Epithelial cell of proximal tubule (primary cell): ENCODE measurements at regions not wholly inside any gene's neighbourhood (a gene's known extent, or its start where the extent isn't known, plus 50 kb on each side); places are given as distances from the start of the nearest gene placed in this dataset.

Source experiments
- DNase-seq: peaks from one replicate; pipeline ENCODE4 v3.0.0-alpha.2; 2011; ENCODE audit warnings: low read depth
- H3K4me3 ChIP-seq: 2 replicates; pipeline ENCODE4 v1.5.1; 2011; ENCODE audit warnings: low read depth, mild to moderate bottlenecking, low read length
- TF ChIP-seq, protein P1 (sequence below): conservative IDR thresholded peaks from 2 replicates; pipeline ENCODE4 v1.5.1; 2012; ENCODE audit warnings: low read depth, mild to moderate bottlenecking, low read length

DNA sequence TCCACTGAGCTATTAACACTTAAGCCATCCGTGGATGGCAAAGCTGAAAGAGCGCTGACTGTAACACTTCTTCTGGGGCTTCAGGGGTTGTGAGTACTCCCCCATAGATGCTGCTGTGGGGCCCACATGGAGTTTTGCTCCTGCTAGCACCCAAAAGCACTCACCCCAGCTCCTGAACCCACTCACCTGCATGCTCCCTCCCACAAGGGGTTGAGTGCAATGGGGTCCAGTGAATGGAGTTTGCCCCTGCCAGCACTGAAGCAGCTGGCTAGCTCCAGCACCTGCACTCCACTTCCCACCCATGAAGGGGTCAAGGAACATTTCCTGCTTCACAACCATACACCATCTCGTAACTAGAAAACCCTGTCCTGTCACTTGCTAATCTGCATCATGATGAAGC is 78.9 kb downstream of the IL21 start:
- H3K4me3 ChIP-seq, result no peak overlapping the region
- TF ChIP-seq, protein P1, sequence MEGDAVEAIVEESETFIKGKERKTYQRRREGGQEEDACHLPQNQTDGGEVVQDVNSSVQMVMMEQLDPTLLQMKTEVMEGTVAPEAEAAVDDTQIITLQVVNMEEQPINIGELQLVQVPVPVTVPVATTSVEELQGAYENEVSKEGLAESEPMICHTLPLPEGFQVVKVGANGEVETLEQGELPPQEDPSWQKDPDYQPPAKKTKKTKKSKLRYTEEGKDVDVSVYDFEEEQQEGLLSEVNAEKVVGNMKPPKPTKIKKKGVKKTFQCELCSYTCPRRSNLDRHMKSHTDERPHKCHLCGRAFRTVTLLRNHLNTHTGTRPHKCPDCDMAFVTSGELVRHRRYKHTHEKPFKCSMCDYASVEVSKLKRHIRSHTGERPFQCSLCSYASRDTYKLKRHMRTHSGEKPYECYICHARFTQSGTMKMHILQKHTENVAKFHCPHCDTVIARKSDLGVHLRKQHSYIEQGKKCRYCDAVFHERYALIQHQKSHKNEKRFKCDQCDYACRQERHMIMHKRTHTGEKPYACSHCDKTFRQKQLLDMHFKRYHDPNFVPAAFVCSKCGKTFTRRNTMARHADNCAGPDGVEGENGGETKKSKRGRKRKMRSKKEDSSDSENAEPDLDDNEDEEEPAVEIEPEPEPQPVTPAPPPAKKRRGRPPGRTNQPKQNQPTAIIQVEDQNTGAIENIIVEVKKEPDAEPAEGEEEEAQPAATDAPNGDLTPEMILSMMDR, result no peak
- DNase-seq, result no peak

DNA sequence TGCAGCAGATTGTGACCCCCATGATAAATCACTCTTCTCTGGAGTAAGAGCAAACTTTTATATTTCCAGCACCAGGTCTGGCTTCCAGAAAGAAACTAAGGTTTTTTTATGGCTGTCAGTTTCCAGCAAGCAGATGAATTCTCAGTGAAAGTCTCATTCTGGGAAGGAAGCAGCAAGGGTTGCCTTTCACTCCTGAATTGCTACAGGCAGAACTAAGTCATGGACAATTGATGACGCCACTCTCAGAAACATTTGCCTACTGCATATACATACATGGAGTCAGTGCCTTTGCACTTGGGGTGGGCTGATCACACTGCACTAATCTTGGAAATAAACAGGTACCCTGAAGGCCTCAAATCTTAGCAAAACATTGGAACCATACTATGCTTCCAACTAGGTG is 80.0 kb downstream of the IL21 start:
- H3K4me3 ChIP-seq, result no peak overlapping the region
- DNase-seq, result no peak
- TF ChIP-seq, protein P1, result no peak

DNA sequence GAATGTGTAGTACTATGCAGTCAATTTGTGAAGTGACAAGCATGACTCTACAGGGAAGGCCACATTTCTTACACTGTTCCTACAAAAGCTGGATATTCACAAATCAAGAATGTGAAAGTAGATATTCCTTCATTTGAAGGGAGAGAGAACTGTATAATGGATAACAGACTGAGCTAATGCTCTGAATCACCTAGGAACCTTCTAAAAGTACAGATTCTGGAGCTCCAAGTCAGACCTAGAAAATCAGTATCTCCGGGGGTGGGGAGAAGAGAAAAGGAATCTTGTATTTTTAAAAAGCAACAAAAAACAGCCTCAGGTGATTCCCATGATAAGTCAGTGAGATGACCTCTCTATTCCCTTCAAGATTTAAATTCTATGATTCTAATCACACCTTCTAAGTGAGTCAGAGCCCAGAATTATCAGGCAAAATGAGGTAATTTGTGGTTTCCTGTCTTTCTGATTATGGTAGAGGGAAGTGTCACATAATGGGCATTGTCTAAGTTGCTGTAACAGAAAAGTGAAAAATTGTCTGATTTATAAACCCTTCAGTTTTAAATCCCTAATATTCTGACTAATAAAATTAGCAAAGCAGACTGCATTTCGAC is 80.9 kb downstream of the IL21 start:
- TF ChIP-seq, protein P1, result no peak
- DNase-seq, result peak; percentile 66
- H3K4me3 ChIP-seq, result no peak overlapping the region

DNA sequence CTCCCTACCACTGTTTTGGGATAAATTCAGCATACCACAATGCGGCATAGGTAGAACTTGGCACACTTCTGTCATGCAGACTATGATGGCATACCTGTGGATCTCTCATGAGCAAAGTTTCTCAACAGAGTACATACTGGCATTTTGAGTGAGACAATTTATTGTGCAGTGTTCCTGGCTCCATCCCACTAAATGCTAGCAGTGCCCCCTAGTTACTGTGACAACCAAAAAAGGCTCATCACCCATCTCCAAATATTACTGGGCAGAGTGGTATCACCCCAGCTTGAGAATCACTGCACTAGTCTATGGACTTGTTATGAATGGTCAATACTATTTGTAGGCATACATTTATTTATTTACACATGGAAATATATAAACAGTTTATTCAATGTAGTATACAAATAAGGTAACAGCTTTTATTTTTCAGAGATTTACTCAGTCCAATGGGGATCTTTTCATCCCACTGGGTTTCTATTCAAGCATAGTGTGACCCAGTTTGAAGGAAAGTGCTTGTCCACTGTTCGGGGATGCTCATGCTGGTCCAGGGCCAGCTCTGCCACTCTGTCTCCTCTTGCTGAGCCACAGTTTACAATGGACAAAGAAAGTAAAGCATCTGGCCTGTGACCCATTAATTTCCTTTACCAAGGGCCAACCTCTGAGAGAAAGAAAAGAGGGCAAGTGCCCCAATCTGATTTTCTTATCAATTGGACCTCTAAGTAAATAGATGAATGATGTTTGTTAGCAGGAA is 81.0 kb upstream of the IL2 start:
- DNase-seq, result no peak
- H3K4me3 ChIP-seq, result no peak overlapping the region
- TF ChIP-seq, protein P1, result no peak

DNA sequence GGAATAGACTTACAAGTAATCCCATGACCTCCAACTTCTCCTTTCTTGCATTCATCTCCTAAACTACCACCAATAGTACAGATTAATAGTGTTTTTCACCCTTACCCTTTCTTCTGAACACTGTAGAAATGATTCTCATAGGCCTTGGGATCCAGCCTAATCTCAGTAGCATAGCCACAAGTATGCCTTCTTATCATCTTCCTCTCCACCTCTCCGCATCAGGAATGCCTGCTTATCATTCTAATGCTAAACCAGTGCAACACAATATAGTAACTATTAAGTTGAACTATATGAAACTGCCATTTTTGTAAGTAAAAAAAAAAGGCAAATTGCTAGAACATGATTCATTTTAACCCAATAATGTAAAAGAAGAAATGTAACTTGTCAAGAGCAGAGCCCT is 79.5 kb upstream of the IL2 start:
- no peak overlapping the region for H3K4me3 ChIP-seq
- no peak for DNase-seq
- TF ChIP-seq, protein P1, result no peak

DNA sequence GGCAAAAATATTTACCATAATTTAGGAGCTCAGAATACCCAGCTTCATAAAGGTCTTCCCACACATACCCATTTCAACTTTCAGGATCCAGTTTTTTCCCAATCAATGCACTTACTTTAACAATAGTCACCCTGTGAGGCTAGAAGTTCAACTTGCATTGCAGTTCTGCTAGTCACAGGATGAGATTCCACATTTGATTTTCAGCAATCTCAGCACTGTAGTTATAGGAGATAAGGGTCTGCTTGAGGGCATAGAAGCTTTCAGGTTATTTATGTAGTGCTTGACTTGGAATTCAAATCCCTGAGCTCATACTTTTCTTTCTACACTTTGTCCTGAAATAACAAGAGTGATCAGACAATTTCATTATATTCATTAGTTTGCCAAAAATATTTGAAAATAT is 78.3 kb upstream of the IL2 start:
- no peak overlapping the region for H3K4me3 ChIP-seq
- TF ChIP-seq, protein P1, result no peak
- no peak for DNase-seq

DNA sequence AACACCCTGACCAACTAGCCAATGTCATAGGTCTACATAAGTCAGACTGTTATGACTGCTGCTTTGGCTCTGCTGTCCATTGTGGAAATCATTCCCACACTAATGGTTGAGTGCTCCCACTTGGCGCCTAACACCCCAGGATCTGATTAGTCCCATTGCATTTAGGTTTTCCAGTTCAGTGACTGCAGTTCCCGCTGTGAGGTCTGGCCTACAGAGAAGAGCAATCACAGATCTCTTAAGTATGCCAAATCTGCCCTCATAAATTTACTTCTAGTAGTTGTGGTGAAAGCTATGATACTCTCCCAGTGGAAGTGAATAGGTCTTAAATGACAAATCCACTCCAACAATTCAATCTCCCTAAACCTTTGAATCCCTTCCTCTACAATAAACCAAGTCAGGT is 77.3 kb upstream of the IL2 start:
- peak; percentile 41 for DNase-seq
- TF ChIP-seq, protein P1, result no peak
- H3K4me3 ChIP-seq, result no peak overlapping the region
